ENCODE measurements at regions not wholly inside any gene's neighbourhood (a gene's known extent, or its start where the extent isn't known, plus 50 kb on each side); places are given as distances from the start of the nearest gene placed in this dataset.

- no peak for DNase-seq (ENCODE audit: low spot score)
Observed at GRCh38 chr20:50393242-50393641, 116.9 kb upstream of the PTPN1 start.

GRCh38 chr20:50393990-50394561, 116.1 kb upstream of the PTPN1 start:
- no peak for DNase-seq (ENCODE audit: low spot score)

GRCh38 chr20:50394569-50394968, 115.6 kb upstream of the PTPN1 start:
- DNase-seq (ENCODE audit: low spot score): peak; percentile 37

- DNase-seq (ENCODE audit: low spot score): no peak
Observed at GRCh38 chr20:50395251-50395729, 114.9 kb upstream of the PTPN1 start.

GRCh38 chr20:50395914-50396488, 114.2 kb upstream of the PTPN1 start:
- DNase-seq (ENCODE audit: low spot score): no peak

GRCh38 chr20:50396623-50397022, 113.6 kb upstream of the PTPN1 start:
- DNase-seq (ENCODE audit: low spot score): no peak

- no peak for DNase-seq (ENCODE audit: low spot score)
Observed at GRCh38 chr20:50397058-50397457, 113.1 kb upstream of the PTPN1 start.

GRCh38 chr20:50398064-50398463, 112.1 kb upstream of the PTPN1 start:
- DNase-seq (ENCODE audit: low spot score): no peak

- no peak for DNase-seq (ENCODE audit: low spot score)
Observed at GRCh38 chr20:50398471-50398820, 111.7 kb upstream of the PTPN1 start.

- no peak for DNase-seq (ENCODE audit: low spot score)
Observed at GRCh38 chr20:50398821-50399554, 111.2 kb upstream of the PTPN1 start.

- DNase-seq (ENCODE audit: low spot score): no peak
Observed at GRCh38 chr20:50399555-50399916, 110.6 kb upstream of the PTPN1 start.

GRCh38 chr20:50399917-50400704, 110.1 kb upstream of the PTPN1 start:
- DNase-seq (ENCODE audit: low spot score): no peak

- DNase-seq (ENCODE audit: low spot score): no peak
Observed at GRCh38 chr20:50400705-50401586, 109.2 kb upstream of the PTPN1 start.

GRCh38 chr20:50401587-50402418, 108.4 kb upstream of the PTPN1 start:
- DNase-seq (ENCODE audit: low spot score): no peak

GRCh38 chr20:50403565-50404418, 106.4 kb upstream of the PTPN1 start:
- DNase-seq (ENCODE audit: low spot score): no peak

GRCh38 chr20:50404419-50405234, 105.6 kb upstream of the PTPN1 start:
- DNase-seq (ENCODE audit: low spot score): no peak

GRCh38 chr20:50405235-50405914, 104.8 kb upstream of the PTPN1 start:
- DNase-seq (ENCODE audit: low spot score): no peak

- no peak for DNase-seq (ENCODE audit: low spot score)
Observed at GRCh38 chr20:50405915-50406609, 104.1 kb upstream of the PTPN1 start.

All from NAMALWA (cell line).